Thyroid gland (tissue), 4 donors: ENCODE measurements at regions not wholly inside any gene's neighbourhood (a gene's known extent, or its start where the extent isn't known, plus 50 kb on each side); places are given as distances from the start of the nearest gene placed in this dataset.

Experiments used
- DNase-seq, 2 donors: peaks; one replicate each; pipeline ENCODE4 v3.0.0-alpha.2; 2019
- H3K27ac ChIP-seq, 3 donors: fragments of 200-600 bp; sonication (generic); 1 replicate in 2 of 3; 2 replicates in 1 of 3; pipeline ENCODE4 v1.5.1; 2016 to 2019; ENCODE audit warnings: mild to moderate bottlenecking in 1 of 3, moderate library complexity in 1 of 3
- H3K27me3 ChIP-seq: fragments of 200-600 bp; sonication (generic); one replicate; pipeline ENCODE4 v1.5.1; 2019
- H3K36me3 ChIP-seq, 2 donors: fragments of 200-600 bp; sonication (generic); one replicate each; pipeline ENCODE4 v1.5.1; 2016 to 2019
- H3K4me1 ChIP-seq, 2 donors: fragments of 200-600 bp; sonication (generic); one replicate each; pipeline ENCODE4 v1.5.1; 2017 to 2019
- H3K4me3 ChIP-seq, 3 donors: fragments of 200-600 bp; sonication (generic); replicated peaks in 1 of 3; 1 replicate in 2 of 3; 2 replicates in 1 of 3; pipeline ENCODE4 v1.5.1; 2016; ENCODE audit warnings: mild to moderate bottlenecking in 1 of 3
- H3K9me3 ChIP-seq: fragments of 200-600 bp; sonication (generic); one replicate; pipeline ENCODE4 v1.5.1; 2017
- POLR2A ChIP-seq, 2 donors: fragments of 450-650 bp; IDR thresholded peaks; one replicate each; pipeline ENCODE4 v1.6.1; 2017; ENCODE audit warnings: antibody characterized with exemption in 2 of 2, mild to moderate bottlenecking in 2 of 2, moderate library complexity in 1 of 2
- WGBS, 2 donors: methylation state at CpG; one replicate each; pipeline ENCODE4 v1.1.5; 2017; 5-methylcytosine and 5-hydroxymethylcytosine counted together
- intact Hi-C: fragments of 100-400 bp; cut with DNase I; formaldehyde crosslinking; loops from one replicate; pipeline ENCODE4 v1.15.1; 2023
- TF ChIP-seq, protein P1 (sequence below), 6 experiments: fragments of 200-600 bp in 3 of 6; fragments of 450-650 bp in 3 of 6; sonication (generic) in 3 of 6; IDR thresholded peaks; one replicate each; pipeline ENCODE4 v1.5.1; 2016 to 2019; ENCODE audit warnings: antibody characterized with exemption in 6 of 6, mild to moderate bottlenecking in 2 of 6, inconsistent platforms in 1 of 6, moderate library complexity in 1 of 6

DNA sequence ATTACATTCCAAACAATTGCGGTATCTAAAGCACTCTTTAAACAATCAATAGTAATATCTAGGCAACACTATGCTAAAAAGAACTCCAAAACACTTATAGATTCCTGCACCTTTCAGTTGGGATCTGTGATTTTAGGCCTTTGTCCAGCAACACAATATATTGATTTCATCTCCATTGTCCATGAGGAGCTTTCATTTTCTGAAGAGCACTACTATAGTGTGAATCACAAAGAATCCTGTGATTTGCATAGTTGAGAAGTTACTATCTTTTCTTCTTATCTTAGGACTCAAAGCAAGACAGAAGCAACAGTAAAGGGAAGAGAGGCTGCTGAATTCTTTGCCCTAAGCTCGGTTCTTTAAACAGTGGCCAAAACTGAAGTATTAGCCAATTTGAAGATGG, 846.8 kb downstream of the IPMK start:
- Histone ChIP-seq H3K27ac (no peak overlapping the region), H3K36me3 (no peaks in the 10 kb centered on the region), H3K27me3 (no peaks in the 10 kb centered on the region), H3K9me3 (no peaks in the 10 kb centered on the region), H3K4me3 (no peak overlapping the region), H3K4me1 (no peaks in the 10 kb centered on the region)
- intact Hi-C loops, result no loop called here
- DNase-seq, result no peak
- no peak for TF ChIP-seq POLR2A (IDR thresholded peaks at IDR 0.05)
- TF ChIP-seq, protein P1, sequence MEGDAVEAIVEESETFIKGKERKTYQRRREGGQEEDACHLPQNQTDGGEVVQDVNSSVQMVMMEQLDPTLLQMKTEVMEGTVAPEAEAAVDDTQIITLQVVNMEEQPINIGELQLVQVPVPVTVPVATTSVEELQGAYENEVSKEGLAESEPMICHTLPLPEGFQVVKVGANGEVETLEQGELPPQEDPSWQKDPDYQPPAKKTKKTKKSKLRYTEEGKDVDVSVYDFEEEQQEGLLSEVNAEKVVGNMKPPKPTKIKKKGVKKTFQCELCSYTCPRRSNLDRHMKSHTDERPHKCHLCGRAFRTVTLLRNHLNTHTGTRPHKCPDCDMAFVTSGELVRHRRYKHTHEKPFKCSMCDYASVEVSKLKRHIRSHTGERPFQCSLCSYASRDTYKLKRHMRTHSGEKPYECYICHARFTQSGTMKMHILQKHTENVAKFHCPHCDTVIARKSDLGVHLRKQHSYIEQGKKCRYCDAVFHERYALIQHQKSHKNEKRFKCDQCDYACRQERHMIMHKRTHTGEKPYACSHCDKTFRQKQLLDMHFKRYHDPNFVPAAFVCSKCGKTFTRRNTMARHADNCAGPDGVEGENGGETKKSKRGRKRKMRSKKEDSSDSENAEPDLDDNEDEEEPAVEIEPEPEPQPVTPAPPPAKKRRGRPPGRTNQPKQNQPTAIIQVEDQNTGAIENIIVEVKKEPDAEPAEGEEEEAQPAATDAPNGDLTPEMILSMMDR (IDR thresholded peaks at IDR 0.05), result no peak
- 62 to 79% methylated on average over 2 of the region's 2 CpGs for WGBS, 2 donors

DNA sequence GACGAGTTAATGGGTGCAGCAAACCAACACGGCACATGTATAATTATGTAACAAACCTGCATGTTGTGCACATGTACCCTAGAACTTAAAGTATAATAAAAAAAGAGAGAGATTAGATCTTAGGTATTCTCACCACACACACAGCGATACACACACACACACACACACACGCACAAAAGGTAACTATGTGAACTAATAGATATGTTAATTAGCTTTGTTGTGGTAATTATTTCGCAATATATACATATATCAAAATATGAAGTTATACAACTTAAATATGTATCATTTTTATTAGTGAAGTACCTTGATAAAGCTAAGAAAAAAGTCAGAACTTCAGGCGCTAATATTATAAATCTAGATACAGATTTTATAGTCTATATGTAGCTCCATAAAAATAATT, 849.2 kb downstream of the IPMK start:
- H3K27ac ChIP-seq, result no peak overlapping the region
- no peaks in the 10 kb centered on the region for H3K36me3 ChIP-seq
- no peaks in the 10 kb centered on the region for H3K9me3 ChIP-seq
- no peak overlapping the region for H3K4me3 ChIP-seq
- no peak for DNase-seq
- intact Hi-C loops, result no loop called here
- H3K27me3 ChIP-seq, result no peaks in the 10 kb centered on the region
- no peaks in the 10 kb centered on the region for H3K4me1 ChIP-seq
- WGBS, 2 donors, result 93 to 94% methylated on average over 6 of the region's 6 CpGs
- TF ChIP-seq, protein P1 (IDR thresholded peaks at IDR 0.05), result no peak
- no peak for TF ChIP-seq POLR2A (IDR thresholded peaks at IDR 0.05)

DNA sequence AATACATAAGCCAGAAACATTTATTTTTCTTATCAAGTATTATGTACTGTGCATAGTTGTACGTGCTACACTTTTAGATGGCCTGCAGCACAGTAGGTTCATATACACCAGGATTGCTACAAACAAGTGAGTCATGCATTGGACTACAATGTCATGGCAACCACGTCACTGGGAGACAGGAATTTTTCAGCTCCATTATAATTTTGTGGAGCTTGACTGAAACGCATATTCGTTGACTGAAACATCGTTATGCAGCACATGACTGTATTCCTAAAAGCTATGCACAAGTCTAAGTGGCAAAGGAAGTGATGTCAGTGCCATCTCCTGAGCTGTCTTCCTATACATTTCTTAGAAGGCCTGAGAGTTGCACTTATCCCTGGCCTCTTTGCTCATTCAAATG, 871.8 kb downstream of the IPMK start:
- intact Hi-C loops, result no loop called here
- 76 to 89% methylated on average over 5 of the region's 5 CpGs for WGBS, 2 donors
- no peak overlapping the region for H3K27ac ChIP-seq
- DNase-seq, result no peak
- TF ChIP-seq, protein P1 (IDR thresholded peaks at IDR 0.05), result no peak
- TF ChIP-seq POLR2A (IDR thresholded peaks at IDR 0.05), result no peak
- H3K9me3 ChIP-seq, result no peaks in the 10 kb centered on the region
- no peaks in the 10 kb centered on the region for H3K4me1 ChIP-seq
- H3K36me3 ChIP-seq, result no peaks in the 10 kb centered on the region
- no peak overlapping the region for H3K4me3 ChIP-seq
- H3K27me3 ChIP-seq, result no peaks in the 10 kb centered on the region

DNA sequence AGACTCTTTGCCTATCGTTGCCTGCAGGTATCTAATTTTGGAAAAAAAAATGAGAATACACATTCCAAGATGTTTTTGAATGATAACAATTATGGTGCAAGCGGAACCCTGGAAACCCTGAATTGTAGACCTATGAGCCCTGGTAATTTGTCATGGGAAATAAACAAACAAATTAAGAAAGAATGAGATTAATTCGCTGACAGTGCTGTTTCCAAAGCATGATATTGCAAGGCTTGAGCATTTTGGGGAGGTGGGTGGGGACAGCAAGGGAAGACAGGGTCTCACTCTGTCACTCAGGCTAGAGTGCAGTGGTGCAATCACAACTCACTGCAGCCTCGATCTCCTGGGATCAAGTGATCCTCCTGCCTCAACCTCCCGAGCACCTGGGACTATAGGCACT, 900.3 kb downstream of the IPMK start:
- H3K4me1 ChIP-seq, result no peaks in the 10 kb centered on the region
- TF ChIP-seq, protein P1 (IDR thresholded peaks at IDR 0.05), result no peak
- no peak for TF ChIP-seq POLR2A (IDR thresholded peaks at IDR 0.05)
- intact Hi-C loops, result no loop called here
- no peak overlapping the region for H3K4me3 ChIP-seq
- no peak overlapping the region for H3K27ac ChIP-seq
- H3K36me3 ChIP-seq, result no peaks in the 10 kb centered on the region
- no peaks in the 10 kb centered on the region for H3K9me3 ChIP-seq
- no peak for DNase-seq
- WGBS, 2 donors, result 73 to 76% methylated on average over 5 of the region's 5 CpGs
- H3K27me3 ChIP-seq, result no peaks in the 10 kb centered on the region

DNA sequence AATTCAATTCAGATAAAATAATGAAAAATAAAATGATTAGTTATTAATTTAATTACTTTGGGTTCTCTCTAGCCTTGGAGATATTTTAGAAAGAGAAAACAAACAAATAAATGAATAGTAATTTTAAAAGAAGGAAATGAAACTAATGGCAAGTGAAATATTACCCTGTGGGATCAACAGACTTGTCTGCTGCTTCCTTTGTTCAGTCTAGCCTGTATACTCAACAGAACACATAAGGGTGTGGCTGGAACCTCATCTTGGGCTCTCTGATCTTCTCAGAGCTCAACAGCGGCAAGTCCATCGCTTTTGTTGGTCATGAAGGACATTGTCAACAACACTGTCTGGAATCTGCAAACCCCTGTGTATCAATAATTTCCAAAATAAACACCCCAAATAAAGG, 904.9 kb downstream of the IPMK start:
- Histone ChIP-seq H3K9me3 (no peaks in the 10 kb centered on the region), H3K36me3 (no peaks in the 10 kb centered on the region), H3K4me3 (no peak overlapping the region), H3K4me1 (no peaks in the 10 kb centered on the region), H3K27me3 (no peaks in the 10 kb centered on the region), H3K27ac (no peak overlapping the region)
- DNase-seq, result no peak
- TF ChIP-seq, protein P1 (IDR thresholded peaks at IDR 0.05), result no peak
- no peak for TF ChIP-seq POLR2A (IDR thresholded peaks at IDR 0.05)
- intact Hi-C loops, result no loop called here
- 91 to 92% methylated on average over 2 of the region's 2 CpGs for WGBS, 2 donors
